ENCODE measurements at regions not wholly inside any gene's neighbourhood (a gene's known extent, or its start where the extent isn't known, plus 50 kb on each side); places are given as distances from the start of the nearest gene placed in this dataset.

DNA sequence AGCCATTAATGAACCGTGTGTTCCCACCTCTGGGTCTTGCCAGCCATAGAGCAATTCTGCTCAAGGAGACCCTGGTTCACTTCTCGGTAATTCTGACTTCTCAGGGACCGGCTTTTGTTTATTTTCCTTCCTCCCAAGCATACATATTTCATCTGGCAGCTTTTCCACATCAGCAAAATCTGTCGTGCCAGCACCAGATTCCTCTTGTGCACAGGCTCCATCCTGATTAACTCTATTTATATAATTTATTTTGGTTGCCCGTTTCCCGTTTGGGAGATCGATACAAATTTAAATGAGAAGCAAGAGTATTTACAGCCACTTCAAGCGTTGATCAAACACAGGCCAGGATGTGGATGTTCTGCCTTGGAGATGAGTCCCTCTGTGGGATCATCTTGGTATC lies 161.9 kb upstream of the XYLT1 start:
- no peak overlapping the region for H3K27ac Mint-ChIP-seq (ENCODE audit: low read depth, unreplicated experiment)
- no peaks in the 10 kb centered on the region for H3K4me1 Mint-ChIP-seq (ENCODE audit: insufficient read depth, unreplicated experiment)
- no peak overlapping the region for H3K4me3 Mint-ChIP-seq (ENCODE audit: unreplicated experiment)
- DNase-seq (ENCODE audit: unreplicated experiment) = no peak
- no peaks in the 10 kb centered on the region for H3K36me3 Mint-ChIP-seq (ENCODE audit: insufficient read depth, unreplicated experiment)
- ChIA-PET CTCF (no interaction called here), POLR2A (no interaction called here)
- intact Hi-C loops (cut with micrococcal nuclease) = no loop called here
- no TSS peak for BruUV-seq (replicated peaks)
- TF ChIP-seq CTCF (IDR thresholded peaks at IDR 0.05; ENCODE audit: unreplicated experiment) = no peak
- H3K9me3 Mint-ChIP-seq (ENCODE audit: unreplicated experiment) = peaks cover 24% of the 10 kb centered on the region
- H3K27me3 Mint-ChIP-seq (ENCODE audit: insufficient read depth, unreplicated experiment) = no peaks in the 10 kb centered on the region

- CTCF ChIA-PET = no interaction called here
- Mint-ChIP-seq H3K4me1 (ENCODE audit: insufficient read depth, unreplicated experiment) (no peaks in the 10 kb centered on the region), H3K27ac (ENCODE audit: low read depth, unreplicated experiment) (no peak overlapping the region), H3K27me3 (ENCODE audit: insufficient read depth, unreplicated experiment) (no peaks in the 10 kb centered on the region), H3K36me3 (ENCODE audit: insufficient read depth, unreplicated experiment) (no peaks in the 10 kb centered on the region), H3K4me3 (ENCODE audit: unreplicated experiment) (no peak overlapping the region), H3K9me3 (ENCODE audit: unreplicated experiment) (peaks cover 35% of the 10 kb centered on the region)
- DNase-seq (ENCODE audit: unreplicated experiment) = no peak
- TF ChIP-seq CTCF (IDR thresholded peaks at IDR 0.05; ENCODE audit: unreplicated experiment) = no peak
- POLR2A ChIA-PET = no interaction called here
- intact Hi-C loops (cut with micrococcal nuclease) = no loop called here
- BruUV-seq (replicated peaks) = no TSS peak
These were observed 159.2 kb upstream of the XYLT1 start for GRCh38 chr16:17629936-17630335.

GRCh38 chr16:17628983-17629382 lies 158.2 kb upstream of the XYLT1 start:
- Mint-ChIP-seq H3K9me3 (ENCODE audit: unreplicated experiment) (peaks cover 32% of the 10 kb centered on the region), H3K4me1 (ENCODE audit: insufficient read depth, unreplicated experiment) (no peaks in the 10 kb centered on the region), H3K4me3 (ENCODE audit: unreplicated experiment) (no peak overlapping the region), H3K36me3 (ENCODE audit: insufficient read depth, unreplicated experiment) (no peaks in the 10 kb centered on the region), H3K27ac (ENCODE audit: low read depth, unreplicated experiment) (no peak overlapping the region), H3K27me3 (ENCODE audit: insufficient read depth, unreplicated experiment) (no peaks in the 10 kb centered on the region)
- no TSS peak for BruUV-seq (replicated peaks)
- TF ChIP-seq CTCF (IDR thresholded peaks at IDR 0.05; ENCODE audit: unreplicated experiment) = no peak
- CTCF ChIA-PET = no interaction called here
- intact Hi-C loops (cut with micrococcal nuclease) = no loop called here
- POLR2A ChIA-PET = no interaction called here
- DNase-seq (ENCODE audit: unreplicated experiment) = no peak

- H3K4me3 Mint-ChIP-seq (ENCODE audit: unreplicated experiment) = no peak overlapping the region
- no peak for DNase-seq (ENCODE audit: unreplicated experiment)
- CTCF ChIA-PET = no interaction called here
- no peak overlapping the region for H3K27ac Mint-ChIP-seq (ENCODE audit: low read depth, unreplicated experiment)
- POLR2A ChIA-PET = no interaction called here
- H3K9me3 Mint-ChIP-seq (ENCODE audit: unreplicated experiment) = peaks cover 48% of the 10 kb centered on the region
- intact Hi-C loops (cut with micrococcal nuclease) = no loop called here
- TF ChIP-seq CTCF (IDR thresholded peaks at IDR 0.05; ENCODE audit: unreplicated experiment) = no peak
- H3K27me3 Mint-ChIP-seq (ENCODE audit: insufficient read depth, unreplicated experiment) = no peaks in the 10 kb centered on the region
- H3K4me1 Mint-ChIP-seq (ENCODE audit: insufficient read depth, unreplicated experiment) = no peaks in the 10 kb centered on the region
- BruUV-seq (replicated peaks) = no TSS peak
- no peaks in the 10 kb centered on the region for H3K36me3 Mint-ChIP-seq (ENCODE audit: insufficient read depth, unreplicated experiment)
These were observed 151.6 kb upstream of the XYLT1 start for GRCh38 chr16:17622366-17622765.

All from MCF 10A (cell line).